ENCODE measurements at regions not wholly inside any gene's neighbourhood (a gene's known extent, or its start where the extent isn't known, plus 50 kb on each side); places are given as distances from the start of the nearest gene placed in this dataset.

- DNase-seq (ENCODE audit: low spot score), result no peak
Observed at GRCh38 chr6:79305020-79305419, 70.5 kb upstream of the HMGN3 start.

DNA sequence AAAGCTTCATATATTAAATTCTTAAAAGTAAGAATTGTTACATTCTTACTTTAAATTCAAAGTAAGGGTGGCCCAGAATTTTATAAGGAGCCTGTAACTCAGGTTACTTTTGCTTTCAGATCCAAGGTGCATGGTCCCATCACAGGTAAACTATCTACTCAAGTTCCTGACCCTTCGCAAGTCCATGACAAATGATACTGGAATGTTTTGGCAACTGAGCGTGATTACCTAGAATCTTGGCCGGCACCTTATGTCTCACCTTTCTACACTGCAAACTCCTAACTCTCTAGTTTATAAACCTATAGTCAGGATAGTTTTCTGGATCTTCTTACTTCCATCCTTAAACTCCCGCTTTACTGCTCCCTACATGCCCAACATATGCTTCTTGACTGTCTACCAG is 67.9 kb upstream of the HMGN3 start:
- DNase-seq (ENCODE audit: low spot score), result peak; percentile 39

GRCh38 chr6:79301290-79301689 is 66.8 kb upstream of the HMGN3 start:
- DNase-seq (ENCODE audit: low spot score), result no peak

GRCh38 chr6:79296211-79296610 is 61.7 kb upstream of the HMGN3 start:
- DNase-seq (ENCODE audit: low spot score), result no peak
